ENCODE measurements at regions not wholly inside any gene's neighbourhood (a gene's known extent, or its start where the extent isn't known, plus 50 kb on each side); places are given as distances from the start of the nearest gene placed in this dataset.

- TF ChIP-seq CTCF (IDR thresholded peaks at IDR 0.05; ENCODE audit: insufficient read depth, low read depth, low read length) (no peak), EZH2 (IDR thresholded peaks at IDR 0.05; ENCODE audit: insufficient read depth, low read length) (no peak)
Measured at GRCh38 chrX:65831268-65831667, 163.8 kb downstream of the MSN start.
